ENCODE measurements at regions not wholly inside any gene's neighbourhood (a gene's known extent, or its start where the extent isn't known, plus 50 kb on each side); places are given as distances from the start of the nearest gene placed in this dataset.

- TF ChIP-seq EZH2 (IDR thresholded peaks at IDR 0.05; ENCODE audit: borderline replicate concordance, low read length) (no peak), CTCF (conservative IDR thresholded peaks at IDR 0.05 in 1 of 2, IDR thresholded peaks at IDR 0.05 in 1 of 2; ENCODE audit: extremely low read depth in 1 of 2, insufficient read depth in 1 of 2, low read depth in 1 of 2, low read length in 2 of 2) (no peak)
Observed at GRCh38 chrX:22541926-22542325, 269.2 kb downstream of the CBLL2 start.
